ENCODE measurements at regions not wholly inside any gene's neighbourhood (a gene's known extent, or its start where the extent isn't known, plus 50 kb on each side); places are given as distances from the start of the nearest gene placed in this dataset.
A peak's percentile ranks its signal among the peaks of the same experiment; 100 is the strongest.
"Not testable (repeated sequence)": the region's sequence is repeated elsewhere in the genome, so short reads cannot be mapped to it uniquely, and the experiment has no call there.

- DNase-seq (ENCODE audit: low read depth in 3 of 3, low spot score in 2 of 3): no peak
Measured at GRCh38 chrX:115966920-115967319, 203.6 kb upstream of the AGTR2 start.

DNA sequence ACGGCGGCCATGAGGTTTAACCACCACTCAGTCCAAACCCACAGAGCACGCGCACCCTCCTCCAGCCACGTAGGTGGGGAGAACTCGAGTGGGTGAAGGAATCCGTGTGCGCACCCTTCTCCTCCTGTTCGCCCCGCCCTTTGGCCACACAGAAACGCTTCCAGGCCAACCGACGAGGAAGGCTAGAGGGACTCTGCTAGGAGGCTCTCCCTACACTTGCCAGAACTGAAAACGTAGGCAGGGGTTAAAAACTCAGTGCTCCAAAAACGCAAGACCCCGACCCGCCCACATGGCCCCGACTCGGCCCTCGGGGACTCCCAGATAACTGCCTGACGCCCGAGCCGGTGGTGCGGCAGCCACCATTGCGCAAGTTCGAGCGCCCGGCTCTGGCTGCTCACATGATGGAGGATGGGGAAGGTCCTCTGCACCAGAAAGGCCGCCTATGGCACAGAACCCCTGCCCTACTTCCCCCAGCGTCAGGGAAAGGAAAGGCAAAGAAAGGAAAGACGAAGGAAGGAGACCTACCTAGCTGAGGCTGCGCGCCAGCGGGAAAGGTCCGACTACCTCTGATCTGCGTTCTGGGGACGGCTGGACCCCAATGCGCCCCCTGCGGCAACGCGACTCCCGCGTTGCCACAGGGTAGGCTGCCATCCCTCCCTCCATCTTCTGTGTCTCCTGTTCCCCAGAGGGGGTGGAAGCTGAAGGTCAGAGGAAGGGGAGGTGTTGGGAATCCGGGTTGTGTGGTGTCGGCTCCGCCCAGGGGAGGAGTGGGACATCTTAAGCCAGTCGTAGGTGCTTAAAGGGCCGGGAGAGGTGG is 201.9 kb upstream of the AGTR2 start:
- peak; percentile 44 to 61 (median 45) for DNase-seq (ENCODE audit: low read depth in 3 of 3, low spot score in 2 of 3)

DNA sequence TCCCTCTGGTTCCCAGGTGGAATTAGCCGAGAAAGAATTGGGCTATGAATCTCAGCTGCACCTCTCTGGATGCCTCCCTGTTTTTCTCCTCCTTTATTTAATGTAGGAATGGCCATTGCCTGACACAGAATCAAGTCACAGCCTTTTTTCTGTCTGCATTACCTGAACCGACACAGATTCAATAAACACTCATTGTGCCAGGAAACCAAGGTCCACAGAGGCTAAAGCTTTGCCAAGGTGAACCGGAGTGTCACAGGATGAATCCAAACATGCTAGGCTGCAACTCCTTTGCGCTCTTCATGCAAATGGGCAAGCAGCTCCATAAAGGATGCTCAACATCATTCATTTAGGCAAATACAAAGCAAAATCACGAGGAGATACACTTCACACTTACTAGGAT is 199.8 kb upstream of the AGTR2 start:
- no peak for DNase-seq (ENCODE audit: low read depth in 3 of 3, low spot score in 2 of 3)

DNA sequence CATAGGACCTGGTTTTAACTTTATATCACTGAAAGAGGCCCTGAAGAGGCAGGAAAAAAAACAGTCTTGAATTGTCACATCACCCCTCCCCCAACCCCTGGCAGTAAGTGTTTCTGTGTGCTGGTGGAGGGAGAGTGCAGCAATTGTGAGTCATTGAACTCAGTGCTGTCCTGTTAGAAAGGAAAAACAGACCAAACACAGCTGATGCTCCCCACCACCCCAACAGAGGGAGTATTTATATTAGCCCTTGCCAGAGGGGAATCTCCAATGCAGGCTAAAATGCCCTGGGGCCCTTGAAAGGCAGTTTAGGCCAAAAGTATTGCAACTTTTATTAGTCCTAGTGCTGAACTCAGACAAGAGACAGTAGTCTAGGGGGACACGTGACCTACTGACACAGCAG is 197.8 kb upstream of the AGTR2 start:
- DNase-seq (ENCODE audit: low read depth in 3 of 3, low spot score in 2 of 3): no peak

DNA sequence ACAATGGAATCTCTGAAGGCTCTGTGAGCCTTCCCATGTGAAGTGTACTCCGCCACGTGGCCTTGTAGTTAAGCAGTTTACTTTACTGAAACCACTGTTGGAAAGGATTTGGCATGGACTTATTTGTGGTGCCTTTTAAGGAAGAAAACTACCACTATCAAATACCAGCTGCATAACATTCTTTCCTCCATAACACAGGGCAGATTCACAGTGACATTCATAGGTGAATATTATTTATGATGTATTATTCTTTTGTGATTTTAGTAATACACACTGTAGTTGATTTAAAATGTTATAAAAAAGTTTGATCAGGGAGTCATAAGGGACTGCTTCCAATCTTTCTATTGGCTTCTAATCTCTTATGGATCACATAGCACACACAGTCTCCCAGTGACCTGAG is 192.5 kb upstream of the AGTR2 start:
- no peak for DNase-seq (ENCODE audit: low read depth in 3 of 3, low spot score in 2 of 3)

- not testable (repeated sequence) for DNase-seq (ENCODE audit: low read depth in 3 of 3, low spot score in 2 of 3)
Measured at GRCh38 chrX:115983148-115983547, 187.4 kb upstream of the AGTR2 start.

GRCh38 chrX:115987464-115987863 is 183.1 kb upstream of the AGTR2 start:
- not testable (repeated sequence) for DNase-seq (ENCODE audit: low read depth in 3 of 3, low spot score in 2 of 3)

DNA sequence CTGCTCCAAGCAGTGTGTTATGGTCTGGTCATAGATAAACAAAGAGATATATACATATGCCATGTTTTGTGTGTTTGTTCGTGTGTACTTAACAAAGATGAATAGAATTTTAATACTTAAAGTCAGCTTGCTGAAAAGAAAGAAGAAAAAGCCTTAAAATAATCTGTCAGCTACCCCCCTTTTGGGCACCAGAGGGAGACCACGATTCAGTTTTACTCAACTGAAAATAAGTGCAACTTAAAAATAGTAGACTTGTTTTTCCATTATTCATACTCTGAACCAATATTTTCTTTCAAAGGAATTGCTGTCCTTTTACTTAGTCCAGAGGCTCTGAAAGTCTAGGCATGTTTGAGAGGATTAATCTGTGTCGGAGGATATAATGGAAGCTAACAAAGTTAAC is 181.7 kb upstream of the AGTR2 start:
- no peak for DNase-seq (ENCODE audit: low read depth in 3 of 3, low spot score in 2 of 3)

DNA sequence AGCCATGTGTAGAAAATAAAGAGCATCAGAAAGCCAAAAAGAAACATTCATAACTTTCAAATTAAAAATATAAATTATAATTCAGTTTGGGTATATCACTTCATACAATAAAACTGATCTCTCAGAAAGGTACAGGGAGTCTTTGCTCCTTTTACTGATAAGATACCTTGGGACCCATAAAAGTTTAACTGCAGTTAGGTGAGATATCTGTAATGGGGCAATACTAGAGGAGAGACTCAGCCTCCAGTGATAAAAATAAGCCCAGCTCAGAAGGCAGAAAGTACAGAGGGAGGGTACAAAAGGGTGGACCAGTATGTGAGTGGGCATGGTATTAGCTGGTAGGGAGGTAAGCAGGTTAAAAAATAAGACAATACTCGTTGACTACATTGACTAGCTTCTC is 180.9 kb upstream of the AGTR2 start:
- no peak for DNase-seq (ENCODE audit: low read depth in 3 of 3, low spot score in 2 of 3)

GRCh38 chrX:116009346-116009745 is 161.2 kb upstream of the AGTR2 start:
- DNase-seq (ENCODE audit: low read depth in 3 of 3, low spot score in 2 of 3): no peak

DNA sequence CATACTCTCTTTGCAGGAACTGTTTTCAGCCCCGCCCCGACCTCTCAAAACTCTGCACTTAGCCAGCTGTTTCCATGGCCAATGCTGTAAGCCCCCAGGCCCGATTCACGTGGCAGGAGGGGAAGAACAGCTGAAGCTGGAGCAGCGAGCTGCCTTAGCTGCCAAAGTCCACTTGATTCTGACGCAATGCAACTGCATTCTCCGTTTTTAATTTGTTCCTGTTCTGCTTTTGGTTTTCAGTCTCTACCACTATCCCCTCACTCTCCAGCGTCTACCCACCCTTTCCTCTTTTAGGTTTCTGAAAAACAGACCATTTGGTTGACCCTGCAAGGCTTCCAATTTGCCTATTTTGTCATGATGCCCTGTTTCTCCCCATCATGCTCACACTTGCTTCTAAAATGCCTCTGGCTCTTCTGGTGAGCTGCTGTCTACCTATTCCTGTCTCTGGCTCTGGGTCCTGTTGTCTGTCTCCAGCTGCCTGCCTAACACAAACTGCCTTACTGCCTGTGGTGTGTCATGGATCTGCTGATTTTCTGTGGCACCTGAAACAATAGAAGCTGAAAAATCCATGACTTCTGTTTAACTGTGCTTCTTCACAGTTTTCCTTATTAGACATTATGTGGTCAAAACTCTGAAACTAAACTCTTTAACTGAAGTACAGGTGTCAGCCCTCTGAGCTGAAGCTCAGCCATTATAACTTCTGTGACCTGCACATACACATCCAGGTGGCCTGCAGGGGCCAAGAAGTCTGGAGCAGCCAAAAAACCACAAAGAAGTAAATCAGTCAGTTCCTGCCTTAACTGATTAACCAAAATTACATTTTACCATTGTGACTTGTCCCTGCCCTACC is 160.5 kb upstream of the AGTR2 start:
- DNase-seq (ENCODE audit: low read depth in 3 of 3, low spot score in 2 of 3): peak in 2 of 3 donors; percentile 6 to 7

DNA sequence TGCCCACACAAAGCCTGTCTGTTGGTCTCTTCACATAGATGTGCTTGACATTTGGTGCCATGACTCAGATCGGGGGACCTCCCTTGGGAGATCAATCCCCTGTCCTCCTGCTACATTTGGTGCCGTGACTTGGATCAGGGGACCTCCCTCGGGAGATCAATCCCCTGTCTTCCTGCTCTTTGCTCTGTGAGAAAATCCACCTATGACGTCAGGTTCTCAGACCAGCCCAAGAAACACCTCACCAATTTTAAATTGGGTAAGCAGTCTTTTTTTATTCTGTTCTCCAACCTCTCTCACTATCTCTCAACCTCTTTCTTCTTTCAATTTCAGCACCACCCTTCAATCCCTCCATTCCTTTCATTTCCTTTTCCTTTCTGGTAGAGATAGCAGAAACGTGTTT is 159.6 kb upstream of the AGTR2 start:
- no peak for DNase-seq (ENCODE audit: low read depth in 3 of 3, low spot score in 2 of 3)

- no peak for DNase-seq (ENCODE audit: low read depth in 3 of 3, low spot score in 2 of 3)
Measured at GRCh38 chrX:116031331-116031730, 139.2 kb upstream of the AGTR2 start.

Data from right renal cortex interstitium (tissue), 3 donors.